PC-9 (cell line): ENCODE measurements at regions not wholly inside any gene's neighbourhood (a gene's known extent, or its start where the extent isn't known, plus 50 kb on each side); places are given as distances from the start of the nearest gene placed in this dataset.

Experiments used
- BruUV-seq: library from RNA; stranded (reverse); fragments of 400-500 nt; replicated peaks from 2 replicates; lab custom pipeline; 2021; lab: Mats Ljungman, UMichigan
- CTCF ChIA-PET: fragments of 300-600 bp; sonication (Branson Sonifier 250); formaldehyde crosslinking; loops from one replicate; lab custom pipeline; 2022; ENCODE audit warnings: antibody characterized with exemption; lab: Charles Lee
- POLR2A ChIA-PET: fragments of 300-600 bp; sonication (Branson Sonifier 250); formaldehyde crosslinking; loops from one replicate; lab custom pipeline; 2022; ENCODE audit warnings: antibody characterized with exemption; ENCODE audit not compliant: unreplicated experiment; lab: Charles Lee
- DNase-seq, 2 experiments: peaks; one replicate each; pipeline versions ENCODE4 v3.0.0 to v3.0.0-alpha.2; 2015 to 2022; ENCODE audit warnings: mixed read lengths in 1 of 2
- H2AFZ ChIP-seq: fragments of 200-600 bp; sonication (generic); 2 replicates; pipeline ENCODE4 v1.8.1; 2017; ENCODE audit warnings: antibody characterized with exemption
- H3F3A ChIP-seq: fragments of 200-600 bp; sonication (generic); 2 replicates; pipeline ENCODE4 v1.8.1; 2017; ENCODE audit warnings: antibody characterized with exemption, mild to moderate bottlenecking, low read depth; ENCODE audit not compliant: insufficient read depth
- H3K27ac ChIP-seq: fragments of 200-600 bp; sonication (generic); 2 replicates; pipeline ENCODE4 v1.6.1; 2016; ENCODE audit warnings: mixed run types
- H3K27me3 ChIP-seq: fragments of 200-600 bp; sonication (generic); 2 replicates; pipeline ENCODE4 v1.6.1; 2016; ENCODE audit warnings: low read depth, mixed run types; ENCODE audit not compliant: insufficient read depth
- H3K36me3 ChIP-seq: fragments of 200-600 bp; sonication (generic); 2 replicates; pipeline ENCODE4 v1.6.1; 2016; ENCODE audit warnings: low read depth, mixed run types
- H3K4me1 ChIP-seq: fragments of 200-600 bp; sonication (generic); replicated peaks from 2 replicates; pipeline ENCODE4 v1.6.1; 2016; ENCODE audit warnings: mixed run types; ENCODE audit not compliant: insufficient read depth
- H3K4me2 ChIP-seq: fragments of 200-600 bp; sonication (generic); 2 replicates; pipeline ENCODE4 v1.6.1; 2017; ENCODE audit warnings: mixed run types
- H3K4me3 ChIP-seq: fragments of 200-600 bp; sonication (generic); 2 replicates; pipeline ENCODE4 v1.6.1; 2016; ENCODE audit warnings: mixed run types
- H3K79me2 ChIP-seq: fragments of 200-600 bp; sonication (generic); 2 replicates; pipeline ENCODE4 v1.6.1; 2017; ENCODE audit warnings: low read depth, mixed run types
- H3K9me2 ChIP-seq: fragments of 200-600 bp; sonication (generic); 2 replicates; pipeline ENCODE4 v1.8.1; 2017; ENCODE audit warnings: mild to moderate bottlenecking; ENCODE audit not compliant: insufficient read depth
- H3K9me3 ChIP-seq: fragments of 200-600 bp; sonication (generic); 2 replicates; pipeline ENCODE4 v1.8.1; 2016; ENCODE audit warnings: low read depth; ENCODE audit not compliant: insufficient read depth
- H4K20me1 ChIP-seq: fragments of 200-600 bp; sonication (generic); 2 replicates; pipeline ENCODE4 v1.8.1; 2017; ENCODE audit not compliant: insufficient read depth
- CTCF ChIP-seq: fragments of 200-600 bp; sonication (generic); conservative IDR thresholded peaks from 2 replicates; pipeline ENCODE4 v1.6.1; 2017; ENCODE audit warnings: mixed run types, antibody characterized with exemption, mild to moderate bottlenecking, moderate library complexity
- EZH2 ChIP-seq: fragments of 200-600 bp; sonication (generic); IDR thresholded peaks from 2 replicates; pipeline ENCODE4 v1.8.0; 2017; ENCODE audit warnings: antibody characterized with exemption, low read depth
- intact Hi-C: fragments of 100-400 bp; cut with micrococcal nuclease; formaldehyde crosslinking; loops from one replicate; pipeline ENCODE4 v1.10.0; 2022; ENCODE audit not compliant: unreplicated experiment

- DNase-seq: no peak
- CTCF ChIA-PET: no interaction called here
- Histone ChIP-seq H3K9me3 (no peaks in the 10 kb centered on the region; the same call in 1 of the 2 replicates), H4K20me1 (no peaks in the 10 kb centered on the region), H3K4me2 (no peak overlapping the region), H3K27ac (no peak overlapping the region), H3K27me3 (no peaks in the 10 kb centered on the region), H3K4me1 (no peaks in the 10 kb centered on the region), H3K4me3 (no peak overlapping the region), H3K36me3 (no peaks in the 10 kb centered on the region), H3F3A (no peaks in the 10 kb centered on the region), H3K9me2 (no peaks in the 10 kb centered on the region), H2AFZ (no peak overlapping the region), H3K79me2 (no peaks in the 10 kb centered on the region)
- BruUV-seq: no TSS peak
- POLR2A ChIA-PET: no interaction called here
- intact Hi-C loops: no loop called here
- no peak for TF ChIP-seq EZH2
- TF ChIP-seq CTCF: no peak
Measured at GRCh38 chr5:125120012-125120411, 373.6 kb upstream of the ZNF608 start.

- intact Hi-C loops: no loop called here
- Histone ChIP-seq H3K4me2 (no peak overlapping the region), H3K27me3 (no peaks in the 10 kb centered on the region), H3F3A (no peaks in the 10 kb centered on the region), H3K9me3 (no peaks in the 10 kb centered on the region; the same call in 1 of the 2 replicates), H4K20me1 (no peaks in the 10 kb centered on the region), H3K27ac (no peak overlapping the region), H2AFZ (no peak overlapping the region), H3K79me2 (no peaks in the 10 kb centered on the region), H3K4me3 (no peak overlapping the region), H3K9me2 (no peaks in the 10 kb centered on the region), H3K4me1 (no peaks in the 10 kb centered on the region), H3K36me3 (no peaks in the 10 kb centered on the region)
- ChIA-PET CTCF (no interaction called here), POLR2A (no interaction called here)
- no TSS peak for BruUV-seq
- TF ChIP-seq EZH2 (no peak), CTCF (no peak)
- no peak for DNase-seq
Measured at GRCh38 chr5:125125031-125125823, 378.8 kb upstream of the ZNF608 start.

GRCh38 chr5:125126050-125126449 is 379.6 kb upstream of the ZNF608 start:
- no peak overlapping the region for H3K27ac ChIP-seq
- H4K20me1 ChIP-seq: no peaks in the 10 kb centered on the region
- no peaks in the 10 kb centered on the region for H3K79me2 ChIP-seq
- no peak overlapping the region for H3K4me2 ChIP-seq
- no peaks in the 10 kb centered on the region for H3K27me3 ChIP-seq
- CTCF ChIA-PET: no interaction called here
- H3K36me3 ChIP-seq: no peaks in the 10 kb centered on the region
- BruUV-seq: no TSS peak
- TF ChIP-seq EZH2 (no peak), CTCF (no peak)
- H3K9me2 ChIP-seq: no peaks in the 10 kb centered on the region
- POLR2A ChIA-PET: no interaction called here
- intact Hi-C loops: no loop called here
- no peaks in the 10 kb centered on the region for H3F3A ChIP-seq
- no peaks in the 10 kb centered on the region for H3K4me1 ChIP-seq
- no peak overlapping the region for H3K4me3 ChIP-seq
- H3K9me3 ChIP-seq: no peaks in the 10 kb centered on the region; the same call in 1 of the 2 replicates
- H2AFZ ChIP-seq: no peak overlapping the region
- DNase-seq: no peak
